Activated CD8-positive, alpha-beta memory T cell treated with anti-CD3 and anti-CD28 coated beads, Interleukin-2, amount 10 ng/mL, durations not matched to agents 7 days and 5 days (primary cell): ENCODE measurements at regions not wholly inside any gene's neighbourhood (a gene's known extent, or its start where the extent isn't known, plus 50 kb on each side); places are given as distances from the start of the nearest gene placed in this dataset.

Experiments used
- ATAC-seq: fragments of 150-1000 bp; cut with Tn5 transposase; one replicate; pipeline ENCODE4 v1.10.0; 2021; ENCODE audit warnings: moderate library complexity
- CTCF ChIA-PET: fragments of 350-600 bp; sonication (Branson Sonifier 250); formaldehyde crosslinking; loops from one replicate; lab custom pipeline; 2021; ENCODE audit warnings: antibody characterized with exemption; lab: Charles Lee
- DNase-seq: peaks from one replicate; pipeline ENCODE4 v3.0.0-alpha.2; 2020
- H3K27ac Mint-ChIP-seq: one replicate; pipeline ENCODE4 v1.8.0; 2021; ENCODE audit warnings: mild to moderate bottlenecking, mixed read lengths
- H3K27me3 Mint-ChIP-seq: one replicate; pipeline ENCODE4 v1.8.0; 2021; ENCODE audit warnings: mixed read lengths
- H3K36me3 Mint-ChIP-seq: one replicate; pipeline ENCODE4 v1.8.0; 2021; ENCODE audit warnings: mild to moderate bottlenecking, mixed read lengths
- H3K4me1 Mint-ChIP-seq: one replicate; pipeline ENCODE4 v1.8.0; 2021; ENCODE audit warnings: mixed read lengths
- H3K4me3 Mint-ChIP-seq: one replicate; pipeline ENCODE4 v1.8.0; 2021; ENCODE audit warnings: mild to moderate bottlenecking, moderate library complexity, mixed read lengths
- H3K9me3 Mint-ChIP-seq: one replicate; pipeline ENCODE4 v1.8.0; 2022; ENCODE audit warnings: low read depth, mixed read lengths

DNA sequence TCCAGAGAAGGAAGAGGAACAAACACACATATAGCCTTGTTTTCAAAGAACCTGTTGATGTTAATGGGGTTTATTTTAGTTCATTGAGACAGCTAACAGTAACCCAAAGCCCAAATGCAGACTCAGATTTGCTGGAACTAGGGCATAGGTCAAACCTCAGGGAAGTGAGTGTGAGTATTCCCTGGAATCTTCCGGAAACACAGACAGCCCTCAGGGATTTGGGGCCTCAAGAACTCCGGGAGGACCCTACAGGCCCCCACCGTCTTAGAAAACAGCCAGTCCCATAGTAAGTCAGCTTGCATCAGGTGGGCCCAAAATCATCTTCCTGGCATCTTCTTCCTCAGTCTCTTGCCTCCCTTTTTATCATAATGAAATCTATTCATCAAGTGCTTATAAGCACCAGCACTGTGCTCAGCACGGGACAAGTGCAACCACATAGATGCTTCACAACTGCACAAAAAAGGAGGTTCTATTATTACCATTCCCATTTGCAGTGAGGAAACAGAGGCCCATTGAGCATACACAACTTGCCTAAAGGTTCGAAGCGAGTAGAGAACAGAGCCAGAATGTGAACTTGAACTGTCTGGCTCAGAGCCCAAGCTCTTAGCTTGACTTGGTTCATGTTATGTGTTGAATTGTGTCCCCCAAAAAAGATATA, 50.2 kb upstream of the BCL11A start:
- Mint-ChIP-seq H3K4me3 (no peak overlapping the region), H3K4me1 (no peaks in the 10 kb centered on the region), H3K36me3 (no peaks in the 10 kb centered on the region), H3K27me3 (peaks cover 6% of the 10 kb centered on the region), H3K27ac (no peak overlapping the region), H3K9me3 (no peaks in the 10 kb centered on the region)
- CTCF ChIA-PET, result no interaction called here
- no peak for ATAC-seq
- DNase-seq, result no peak

- DNase-seq, result no peak
Measured at GRCh38 chr2:60604486-60605064, 51.1 kb upstream of the BCL11A start.

GRCh38 chr2:60605866-60606265, 52.4 kb upstream of the BCL11A start:
- CTCF ChIA-PET, result no interaction called here
- no peak overlapping the region for H3K27ac Mint-ChIP-seq
- no peak for DNase-seq
- no peak overlapping the region for H3K4me3 Mint-ChIP-seq
- no peak for ATAC-seq
- H3K4me1 Mint-ChIP-seq, result no peaks in the 10 kb centered on the region
- H3K36me3 Mint-ChIP-seq, result no peaks in the 10 kb centered on the region
- H3K27me3 Mint-ChIP-seq, result peaks cover 16% of the 10 kb centered on the region
- H3K9me3 Mint-ChIP-seq, result no peaks in the 10 kb centered on the region

More at GRCh38 chr2:60604486-60605064, 51.1 kb upstream of the BCL11A start:
- Mint-ChIP-seq H3K36me3 (no peaks in the 10 kb centered on the region), H3K9me3 (no peaks in the 10 kb centered on the region), H3K27ac (no peak overlapping the region), H3K27me3 (peaks cover 15% of the 10 kb centered on the region), H3K4me3 (no peak overlapping the region), H3K4me1 (no peaks in the 10 kb centered on the region)
- CTCF ChIA-PET, result no interaction called here
- ATAC-seq, result no peak

- Mint-ChIP-seq H3K4me3 (no peak overlapping the region), H3K36me3 (no peaks in the 10 kb centered on the region), H3K4me1 (no peaks in the 10 kb centered on the region), H3K27ac (no peak overlapping the region), H3K27me3 (peaks cover 19% of the 10 kb centered on the region), H3K9me3 (no peaks in the 10 kb centered on the region)
- no peak for ATAC-seq
- no peak for DNase-seq
- CTCF ChIA-PET, result no interaction called here
Measured at GRCh38 chr2:60608679-60609078, 55.2 kb upstream of the BCL11A start.

- peaks cover 19% of the 10 kb centered on the region for H3K27me3 Mint-ChIP-seq
- H3K36me3 Mint-ChIP-seq, result no peaks in the 10 kb centered on the region
- no peak overlapping the region for H3K4me3 Mint-ChIP-seq
- no peaks in the 10 kb centered on the region for H3K9me3 Mint-ChIP-seq
- no peak for ATAC-seq
- H3K4me1 Mint-ChIP-seq, result no peaks in the 10 kb centered on the region
- DNase-seq, result no peak
- CTCF ChIA-PET, result no interaction called here
- H3K27ac Mint-ChIP-seq, result no peak overlapping the region
Measured at GRCh38 chr2:60612033-60612432, 58.6 kb upstream of the BCL11A start.

- no peak for DNase-seq
- ATAC-seq, result no peak
- Mint-ChIP-seq H3K4me3 (no peak overlapping the region), H3K36me3 (no peaks in the 10 kb centered on the region), H3K9me3 (no peaks in the 10 kb centered on the region), H3K27ac (no peak overlapping the region), H3K4me1 (no peaks in the 10 kb centered on the region), H3K27me3 (peaks cover 14% of the 10 kb centered on the region)
- CTCF ChIA-PET, result no interaction called here
Measured at GRCh38 chr2:60614319-60614718, 60.9 kb upstream of the BCL11A start.

- no peak for DNase-seq
- no peaks in the 10 kb centered on the region for H3K4me1 Mint-ChIP-seq
- peaks cover 29% of the 10 kb centered on the region for H3K27me3 Mint-ChIP-seq
- H3K9me3 Mint-ChIP-seq, result no peaks in the 10 kb centered on the region
- ATAC-seq, result no peak
- H3K27ac Mint-ChIP-seq, result no peak overlapping the region
- no peak overlapping the region for H3K4me3 Mint-ChIP-seq
- CTCF ChIA-PET, result interaction anchor here (1.3 kb wide), 1 partner anchor 52 kb away, joined by 5 read pairs; no protein-coding TSS in a partner anchor
- no peaks in the 10 kb centered on the region for H3K36me3 Mint-ChIP-seq
Measured at GRCh38 chr2:60621688-60622429, 68.4 kb upstream of the BCL11A start.

- H3K4me3 Mint-ChIP-seq, result no peak overlapping the region
- H3K9me3 Mint-ChIP-seq, result no peaks in the 10 kb centered on the region
- ATAC-seq (no peak), DNase-seq (no peak)
- no peaks in the 10 kb centered on the region for H3K4me1 Mint-ChIP-seq
- CTCF ChIA-PET, result no interaction called here
- peaks cover 38% of the 10 kb centered on the region for H3K27me3 Mint-ChIP-seq
- H3K27ac Mint-ChIP-seq, result no peak overlapping the region
- H3K36me3 Mint-ChIP-seq, result no peaks in the 10 kb centered on the region
Measured at GRCh38 chr2:60623040-60623439, 69.6 kb upstream of the BCL11A start.

- CTCF ChIA-PET, result no interaction called here
- no peak for DNase-seq
- H3K4me1 Mint-ChIP-seq, result no peaks in the 10 kb centered on the region
Measured at GRCh38 chr2:60627412-60627811, 74.0 kb upstream of the BCL11A start.

GRCh38 chr2:60628026-60628425, 74.6 kb upstream of the BCL11A start:
- no peak overlapping the region for H3K4me3 Mint-ChIP-seq
- ATAC-seq, result no peak
- CTCF ChIA-PET, result no interaction called here
- no peaks in the 10 kb centered on the region for H3K9me3 Mint-ChIP-seq
- DNase-seq, result no peak
- H3K27ac Mint-ChIP-seq, result no peak overlapping the region
- no peaks in the 10 kb centered on the region for H3K4me1 Mint-ChIP-seq
- no peaks in the 10 kb centered on the region for H3K36me3 Mint-ChIP-seq
- H3K27me3 Mint-ChIP-seq, result peaks cover 55% of the 10 kb centered on the region

More at GRCh38 chr2:60627412-60627811, 74.0 kb upstream of the BCL11A start:
- ATAC-seq, result no peak
- Mint-ChIP-seq H3K27me3 (peaks cover 55% of the 10 kb centered on the region), H3K9me3 (no peaks in the 10 kb centered on the region), H3K27ac (no peak overlapping the region), H3K4me3 (no peak overlapping the region), H3K36me3 (no peaks in the 10 kb centered on the region)

DNA sequence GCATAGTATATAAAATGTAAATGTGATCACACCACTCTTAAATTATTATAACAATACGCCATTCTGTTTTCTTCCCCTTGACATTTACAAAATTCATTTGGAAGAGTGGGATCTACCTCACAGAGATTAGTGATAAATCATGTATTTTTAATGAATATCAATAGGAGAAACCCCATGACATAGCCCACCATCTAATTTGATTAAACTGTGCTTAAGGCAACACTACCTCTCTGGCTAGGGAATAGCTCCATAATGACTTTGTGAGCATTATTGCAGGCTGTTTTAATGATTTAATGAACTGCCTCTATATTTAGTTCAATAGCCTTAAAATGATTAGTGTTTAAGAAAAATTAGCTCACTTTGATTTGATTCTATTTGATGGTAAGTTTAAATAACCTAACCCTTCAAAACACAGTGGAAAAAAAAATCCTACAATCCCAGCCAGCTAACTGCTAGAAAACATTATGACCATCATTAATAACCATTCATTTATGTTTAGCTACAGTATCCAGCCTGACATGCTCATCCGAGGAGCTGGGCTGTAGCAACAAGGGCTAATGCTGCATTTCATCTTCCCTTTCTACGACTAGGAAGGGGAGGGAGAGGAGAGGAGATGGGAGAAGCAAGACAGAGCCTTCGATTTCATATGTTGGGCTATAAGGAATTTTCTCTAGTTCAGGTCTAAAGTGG, 75.3 kb upstream of the BCL11A start:
- H3K27ac Mint-ChIP-seq, result no peak overlapping the region
- H3K4me3 Mint-ChIP-seq, result no peak overlapping the region
- peaks cover 57% of the 10 kb centered on the region for H3K27me3 Mint-ChIP-seq
- no peak for ATAC-seq
- no peak for DNase-seq
- H3K36me3 Mint-ChIP-seq, result no peaks in the 10 kb centered on the region
- no peaks in the 10 kb centered on the region for H3K4me1 Mint-ChIP-seq
- CTCF ChIA-PET, result no interaction called here
- no peaks in the 10 kb centered on the region for H3K9me3 Mint-ChIP-seq

GRCh38 chr2:60629305-60629662, 75.8 kb upstream of the BCL11A start:
- H3K27me3 Mint-ChIP-seq, result peaks cover 55% of the 10 kb centered on the region
- no peak for DNase-seq
- no peaks in the 10 kb centered on the region for H3K9me3 Mint-ChIP-seq
- H3K27ac Mint-ChIP-seq, result no peak overlapping the region
- ATAC-seq, result no peak
- H3K36me3 Mint-ChIP-seq, result no peaks in the 10 kb centered on the region
- H3K4me3 Mint-ChIP-seq, result no peak overlapping the region
- CTCF ChIA-PET, result interaction anchor here (0.5 kb wide), 1 partner anchor 13 kb away, joined by 4 read pairs; no protein-coding TSS in a partner anchor
- H3K4me1 Mint-ChIP-seq, result no peaks in the 10 kb centered on the region

GRCh38 chr2:60629801-60630385, 76.4 kb upstream of the BCL11A start:
- Mint-ChIP-seq H3K4me1 (no peaks in the 10 kb centered on the region), H3K27ac (no peak overlapping the region), H3K27me3 (peaks cover 52% of the 10 kb centered on the region), H3K9me3 (no peaks in the 10 kb centered on the region), H3K36me3 (no peaks in the 10 kb centered on the region), H3K4me3 (no peak overlapping the region)
- DNase-seq, result no peak
- ATAC-seq, result no peak
- CTCF ChIA-PET, result interaction anchor here (0.5 kb wide), 1 partner anchor 13 kb away, joined by 4 read pairs; no protein-coding TSS in a partner anchor
